Keratinocyte (primary cell): ENCODE measurements at regions not wholly inside any gene's neighbourhood (a gene's known extent, or its start where the extent isn't known, plus 50 kb on each side); places are given as distances from the start of the nearest gene placed in this dataset.

Source experiments
- DNase-seq: peaks from one replicate; pipeline ENCODE4 v3.0.0-alpha.2; 2011; ENCODE audit warnings: low read depth, missing footprints, low spot score
- FAIRE-seq: peaks from 2 replicates; lab custom pipeline; 2011; peaks lifted over from hg19 to GRCh38; lab: Jason Lieb, UNC
- H2AFZ ChIP-seq: 2 replicates; pipeline ENCODE4 v1.6.0; 2012; ENCODE audit warnings: low read length, control low read depth, inconsistent platforms; ENCODE audit not compliant: control insufficient read depth
- H3K27ac ChIP-seq: 2 replicates; pipeline ENCODE4 v1.5.1; 2011; ENCODE audit warnings: low read length; ENCODE audit not compliant: control insufficient read depth, insufficient read depth
- H3K27me3 ChIP-seq: 3 replicates; pipeline ENCODE4 v1.6.0; 2011; ENCODE audit warnings: low read length; ENCODE audit not compliant: control insufficient read depth, insufficient read depth; ENCODE audit errors: extremely low read depth
- H3K36me3 ChIP-seq, 2 experiments: 2 replicates in 1 of 2; 3 replicates in 1 of 2; pipeline ENCODE4 v1.5.1; 2011; ENCODE audit warnings: low read length in 2 of 2, mild to moderate bottlenecking in 1 of 2; ENCODE audit not compliant: control insufficient read depth in 2 of 2, insufficient read depth in 2 of 2; ENCODE audit errors: extremely low read depth in 1 of 2
- H3K4me1 ChIP-seq: 3 replicates; pipeline ENCODE4 v1.5.1; 2011; ENCODE audit warnings: low read length; ENCODE audit not compliant: control insufficient read depth, insufficient read depth; ENCODE audit errors: extremely low read depth
- H3K4me2 ChIP-seq: 3 replicates; pipeline ENCODE4 v1.6.0; 2011; ENCODE audit warnings: low read depth, low read length; ENCODE audit not compliant: control insufficient read depth, insufficient read depth; ENCODE audit errors: extremely low read depth
- H3K4me3 ChIP-seq, 3 experiments: fragments of 200-600 bp in 1 of 3; sonication (generic) in 1 of 3; 2 replicates in 2 of 3; 3 replicates in 1 of 3; pipeline ENCODE4 v1.5.1; 2011 to 2016; ENCODE audit warnings: low read length in 3 of 3, mild to moderate bottlenecking in 3 of 3, control low read depth in 2 of 3, inconsistent platforms in 1 of 3, low read depth in 1 of 3, mixed read lengths in 1 of 3, mixed run types in 1 of 3, moderate library complexity in 1 of 3; ENCODE audit not compliant: control insufficient read depth in 2 of 3, insufficient read depth in 2 of 3; ENCODE audit errors: extremely low read depth in 1 of 3
- H3K79me2 ChIP-seq: 2 replicates; pipeline ENCODE4 v1.6.0; 2012; ENCODE audit warnings: low read length; ENCODE audit not compliant: control insufficient read depth, insufficient read depth
- H3K9ac ChIP-seq: 3 replicates; pipeline ENCODE4 v1.6.0; 2011; ENCODE audit warnings: low read length; ENCODE audit not compliant: control insufficient read depth, insufficient read depth; ENCODE audit errors: extremely low read depth
- H3K9me1 ChIP-seq: 3 replicates; pipeline ENCODE4 v1.6.0; 2011; ENCODE audit warnings: low read length; ENCODE audit not compliant: control insufficient read depth, insufficient read depth; ENCODE audit errors: extremely low read depth
- H3K9me3 ChIP-seq: 2 replicates; pipeline ENCODE4 v1.5.1; 2012; ENCODE audit warnings: low read depth, low read length; ENCODE audit not compliant: control insufficient read depth
- H4K20me1 ChIP-seq: 3 replicates; pipeline ENCODE4 v1.6.0; 2011; ENCODE audit warnings: low read length; ENCODE audit not compliant: control insufficient read depth, insufficient read depth; ENCODE audit errors: extremely low read depth
- EZH2 ChIP-seq: IDR thresholded peaks from one replicate; pipeline ENCODE4 v1.6.1; 2012; ENCODE audit warnings: inconsistent platforms, mild to moderate bottlenecking, low read length, moderate library complexity
- dilution Hi-C: fragments of 300-500 bp; cut with MboI; formaldehyde crosslinking; loops from one replicate; pipeline ENCODE4 v1.7.0; 2020; ENCODE audit warnings: low sequenced_read_pairs; ENCODE audit not compliant: extremely low pct_ligation_motif_present
- TF ChIP-seq, protein P1 (sequence below), 3 experiments: IDR thresholded peaks in 1 of 3; conservative IDR thresholded peaks in 1 of 3; optimal IDR thresholded peaks in 1 of 3; 2 replicates in 2 of 3; 3 replicates in 1 of 3; pipeline versions ENCODE3 to v1.5.1; 2011; ENCODE audit warnings: low read length in 3 of 3, mild to moderate bottlenecking in 3 of 3, moderate library complexity in 2 of 3, control low read depth in 1 of 3, inconsistent platforms in 1 of 3; ENCODE audit not compliant: insufficient read depth in 2 of 3; ENCODE audit errors: extremely low read depth in 1 of 3

DNA sequence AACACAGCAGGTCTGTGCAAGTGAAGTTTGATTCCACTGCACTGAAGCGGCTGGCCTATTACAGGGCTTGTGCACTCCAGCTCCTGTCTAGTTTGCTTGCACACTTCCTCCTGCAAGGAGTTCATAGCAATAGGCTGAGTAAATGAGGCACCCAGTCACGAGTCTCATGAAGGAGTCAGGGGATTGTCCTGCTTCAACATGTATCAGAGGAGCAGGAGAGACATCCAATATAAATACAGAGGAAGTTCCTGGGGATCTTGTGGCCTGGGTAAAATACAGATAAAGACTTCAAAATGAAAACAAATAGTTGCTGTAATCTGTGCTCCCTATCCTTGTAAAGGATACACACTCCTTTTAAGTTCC lies 259.9 kb downstream of the SLITRK1 start:
- dilution Hi-C loops = no loop called here

DNA sequence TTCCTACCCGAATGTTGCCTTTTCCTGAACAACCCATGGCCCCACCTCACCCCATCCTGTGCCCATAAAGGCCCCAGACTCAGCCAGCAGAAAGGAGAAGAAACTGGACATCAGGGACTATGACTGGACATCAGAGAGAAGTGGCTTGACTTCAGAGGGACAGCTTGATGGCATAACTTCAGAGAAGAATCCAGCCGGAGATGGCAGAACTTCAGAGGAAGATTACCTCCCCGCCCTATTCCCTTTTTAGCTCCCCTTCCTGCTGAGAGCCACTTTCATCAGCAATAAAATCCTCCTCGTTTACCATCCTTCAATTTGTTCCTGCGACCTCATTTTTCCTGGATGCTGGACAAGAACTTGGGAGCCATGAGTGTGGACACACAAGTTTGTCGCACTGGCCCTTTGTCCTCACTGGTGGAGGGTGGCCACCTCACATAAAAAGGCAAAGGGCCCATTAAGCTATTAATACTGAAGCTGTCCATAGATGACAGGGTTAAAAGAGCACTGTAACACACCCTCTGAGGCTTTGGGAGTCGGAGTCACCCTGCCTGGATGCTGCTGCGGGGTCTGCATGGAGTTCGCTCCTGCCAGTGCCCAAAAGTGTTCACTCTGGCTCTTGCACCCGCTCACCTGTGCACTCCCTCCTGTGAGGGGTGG lies 260.4 kb downstream of the SLITRK1 start:
- no peak overlapping the region for H3K4me3 ChIP-seq
- H3K79me2 ChIP-seq = no peaks in the 10 kb centered on the region
- no peaks in the 10 kb centered on the region for H4K20me1 ChIP-seq
- H3K27ac ChIP-seq = no peak overlapping the region
- FAIRE-seq (no peak), DNase-seq (no peak)
- no peaks in the 10 kb centered on the region for H3K36me3 ChIP-seq
- no peak overlapping the region for H3K4me2 ChIP-seq
- TF ChIP-seq, protein P1, sequence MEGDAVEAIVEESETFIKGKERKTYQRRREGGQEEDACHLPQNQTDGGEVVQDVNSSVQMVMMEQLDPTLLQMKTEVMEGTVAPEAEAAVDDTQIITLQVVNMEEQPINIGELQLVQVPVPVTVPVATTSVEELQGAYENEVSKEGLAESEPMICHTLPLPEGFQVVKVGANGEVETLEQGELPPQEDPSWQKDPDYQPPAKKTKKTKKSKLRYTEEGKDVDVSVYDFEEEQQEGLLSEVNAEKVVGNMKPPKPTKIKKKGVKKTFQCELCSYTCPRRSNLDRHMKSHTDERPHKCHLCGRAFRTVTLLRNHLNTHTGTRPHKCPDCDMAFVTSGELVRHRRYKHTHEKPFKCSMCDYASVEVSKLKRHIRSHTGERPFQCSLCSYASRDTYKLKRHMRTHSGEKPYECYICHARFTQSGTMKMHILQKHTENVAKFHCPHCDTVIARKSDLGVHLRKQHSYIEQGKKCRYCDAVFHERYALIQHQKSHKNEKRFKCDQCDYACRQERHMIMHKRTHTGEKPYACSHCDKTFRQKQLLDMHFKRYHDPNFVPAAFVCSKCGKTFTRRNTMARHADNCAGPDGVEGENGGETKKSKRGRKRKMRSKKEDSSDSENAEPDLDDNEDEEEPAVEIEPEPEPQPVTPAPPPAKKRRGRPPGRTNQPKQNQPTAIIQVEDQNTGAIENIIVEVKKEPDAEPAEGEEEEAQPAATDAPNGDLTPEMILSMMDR (optimal IDR thresholded peaks at IDR 0.05 in 1 of 3, IDR thresholded peaks at IDR 0.05 in 1 of 3, conservative IDR thresholded peaks at IDR 0.05 in 1 of 3; ENCODE audit: extremely low read depth in 1 of 3, insufficient read depth in 2 of 3, low read length in 3 of 3) = no peak
- no peak for TF ChIP-seq EZH2
- peaks cover 5% of the 10 kb centered on the region for H3K9me3 ChIP-seq
- no peak overlapping the region for H2AFZ ChIP-seq
- peaks cover 7% of the 10 kb centered on the region for H3K4me1 ChIP-seq
- H3K27me3 ChIP-seq = no peaks in the 10 kb centered on the region
- no peaks in the 10 kb centered on the region for H3K9me1 ChIP-seq
- H3K9ac ChIP-seq = no peak overlapping the region
- dilution Hi-C loops = no loop called here

More for the DNA sequence above, 259.9 kb downstream of the SLITRK1 start:
- DNase-seq = no peak
- Histone ChIP-seq H3K9me1 (no peaks in the 10 kb centered on the region), H3K9ac (no peak overlapping the region), H4K20me1 (no peaks in the 10 kb centered on the region), H3K36me3 (no peaks in the 10 kb centered on the region), H3K9me3 (peaks cover 5% of the 10 kb centered on the region), H3K27me3 (no peaks in the 10 kb centered on the region), H2AFZ (peak overlapping the region; percentile 34), H3K4me2 (no peak overlapping the region), H3K79me2 (no peaks in the 10 kb centered on the region), H3K27ac (no peak overlapping the region), H3K4me3 (no peak overlapping the region), H3K4me1 (peaks cover 7% of the 10 kb centered on the region)
- no peak for TF ChIP-seq EZH2
- TF ChIP-seq, protein P1 (optimal IDR thresholded peaks at IDR 0.05 in 1 of 3, IDR thresholded peaks at IDR 0.05 in 1 of 3, conservative IDR thresholded peaks at IDR 0.05 in 1 of 3; ENCODE audit: extremely low read depth in 1 of 3, insufficient read depth in 2 of 3, low read length in 3 of 3) = no peak
- FAIRE-seq = no peak
